ENCODE measurements at regions not wholly inside any gene's neighbourhood (a gene's known extent, or its start where the extent isn't known, plus 50 kb on each side); places are given as distances from the start of the nearest gene placed in this dataset.
A peak's percentile ranks its signal among the peaks of the same experiment; 100 is the strongest.

DNA sequence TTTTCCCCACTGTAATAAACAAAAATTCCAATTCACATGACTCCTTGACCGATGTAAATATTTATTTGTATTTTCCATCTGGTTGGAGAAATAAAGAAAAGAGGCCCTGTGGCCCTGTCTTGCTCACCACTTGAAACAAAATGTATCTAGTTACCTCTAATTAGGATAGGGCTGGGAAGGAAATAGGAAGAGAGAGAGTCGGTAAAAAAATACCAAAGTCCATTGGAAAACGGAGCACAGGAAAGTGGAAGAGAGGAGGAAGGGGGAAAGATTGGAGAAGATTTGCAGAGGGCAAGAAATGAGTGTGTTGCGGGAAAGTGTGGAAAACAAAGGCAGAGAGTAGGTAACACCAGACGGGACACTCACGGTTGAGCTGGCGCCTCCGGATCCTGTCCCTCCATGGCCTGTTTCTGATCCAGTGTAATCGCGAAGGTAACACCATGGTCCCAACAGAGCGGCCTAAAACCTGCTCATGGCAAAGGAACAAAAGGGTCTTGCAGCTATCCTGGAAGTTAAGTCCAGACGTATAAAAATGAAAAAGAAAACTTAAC, 105.8 kb upstream of the RIPOR2 start:
- DNase-seq, result no peak

DNA sequence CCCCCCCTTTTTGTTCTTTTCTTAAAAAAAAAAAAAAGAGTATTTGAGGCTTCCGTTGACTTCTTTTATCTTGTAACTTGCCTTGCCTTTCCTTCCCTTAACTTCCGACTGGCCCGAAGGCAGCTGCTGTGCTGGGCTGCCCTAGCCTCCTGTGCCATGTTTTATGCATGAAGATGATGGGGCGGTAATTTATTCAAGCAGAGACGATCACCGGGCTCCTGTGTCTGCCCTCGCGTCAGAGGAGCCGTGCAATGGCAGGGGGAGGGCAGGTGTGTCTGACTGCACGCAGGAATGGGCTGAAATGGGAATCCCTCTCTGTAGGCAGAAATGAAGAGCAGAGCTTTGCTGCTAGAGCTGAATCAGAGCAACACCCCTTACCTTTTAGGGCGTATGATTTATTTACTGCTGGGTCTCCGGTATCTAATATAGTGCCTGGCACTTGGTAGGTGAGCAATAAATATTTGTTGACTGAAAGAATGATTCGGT, 106.3 kb upstream of the RIPOR2 start:
- DNase-seq, result no peak

DNA sequence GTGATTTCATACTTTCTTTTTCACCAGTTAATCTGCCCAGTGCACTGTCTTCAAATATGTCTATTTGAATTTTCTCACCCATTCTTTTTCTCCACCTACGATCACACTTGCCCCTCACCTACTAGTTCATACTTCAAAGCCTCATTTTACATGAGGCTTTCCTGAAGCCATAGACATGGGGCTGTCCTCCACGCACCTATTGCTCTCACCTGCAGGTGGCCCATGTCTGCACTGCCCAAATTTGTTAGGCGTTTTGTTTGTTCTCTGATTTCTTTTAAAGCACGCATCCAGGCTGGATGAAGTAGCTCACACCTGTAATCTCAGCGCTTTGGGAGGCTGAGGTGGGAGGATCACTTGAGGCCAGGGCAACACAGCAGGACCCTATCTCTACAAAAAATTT, 106.8 kb upstream of the RIPOR2 start:
- DNase-seq, result no peak

DNA sequence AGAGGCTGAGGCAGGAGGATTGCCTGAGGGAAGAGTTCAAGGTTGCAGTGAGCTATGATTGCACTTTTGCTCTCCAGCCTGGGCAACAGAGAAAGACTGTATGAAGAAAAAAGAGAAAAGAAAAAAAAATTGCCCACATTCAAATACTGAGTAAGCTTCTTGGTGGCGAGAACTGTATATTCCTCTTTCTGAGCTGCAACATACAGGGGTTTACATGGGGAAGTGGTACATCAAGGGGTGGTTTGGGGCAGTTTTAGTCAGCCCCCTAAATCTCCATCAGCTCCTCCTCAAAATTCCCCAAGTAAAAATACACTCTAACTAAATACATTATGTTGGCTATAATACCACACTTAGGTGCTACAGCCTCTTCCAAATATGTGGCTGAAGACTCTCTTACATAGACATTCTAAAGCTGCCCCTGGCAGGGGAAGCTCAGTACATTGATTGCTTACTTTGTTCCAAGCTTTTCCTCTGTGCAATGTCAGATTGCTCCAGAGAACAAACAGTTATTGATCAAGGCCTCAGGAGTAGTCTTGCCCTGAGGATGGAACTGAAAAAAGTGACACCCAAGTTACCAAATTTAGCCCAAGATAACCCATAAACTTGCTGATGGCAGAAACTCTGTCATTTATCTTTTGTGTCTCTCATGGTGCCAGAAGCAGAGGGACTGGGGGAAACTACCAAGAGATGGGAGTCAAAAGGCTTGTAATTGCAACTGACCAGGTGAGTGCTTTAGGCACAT, 107.4 kb upstream of the RIPOR2 start:
- peak; percentile 62 for DNase-seq

DNA sequence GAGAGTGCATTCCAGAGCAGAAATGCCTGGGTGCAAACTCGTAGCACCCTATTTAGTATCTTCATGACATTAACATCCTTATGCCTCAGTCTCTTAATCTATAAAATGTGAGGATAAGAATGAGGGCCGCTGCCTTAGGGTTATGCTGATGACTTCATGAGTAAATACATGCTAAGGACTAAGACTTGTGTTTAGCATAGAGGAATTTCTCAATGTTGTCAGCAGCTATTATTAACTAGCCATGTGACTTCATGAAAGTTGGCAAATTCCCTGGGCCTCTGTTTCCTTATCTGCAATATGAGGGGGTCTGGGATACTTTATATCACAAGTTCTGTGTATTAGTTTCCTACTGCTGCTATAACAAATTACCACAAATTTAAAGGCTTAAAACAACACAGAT, 108.1 kb upstream of the RIPOR2 start:
- DNase-seq, result no peak

DNA sequence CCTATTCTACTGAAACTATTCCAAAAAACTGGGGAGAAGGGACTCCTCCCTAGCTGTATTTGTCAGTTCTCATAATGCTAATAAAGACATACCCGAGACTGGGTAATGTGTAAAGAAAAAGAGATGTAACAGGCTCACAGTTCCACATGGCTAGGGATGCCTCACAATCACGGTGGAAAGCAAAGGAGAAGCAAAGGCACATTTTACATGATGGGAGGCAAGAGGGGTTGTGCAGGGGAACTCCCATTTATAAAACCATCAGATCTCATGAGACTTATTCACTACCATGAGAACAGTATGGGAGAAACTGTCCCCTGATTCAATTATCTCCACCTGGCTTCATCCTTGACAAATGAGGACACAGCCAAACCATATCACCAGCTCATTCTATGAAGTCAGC, 111.2 kb upstream of the RIPOR2 start:
- no peak for DNase-seq

DNA sequence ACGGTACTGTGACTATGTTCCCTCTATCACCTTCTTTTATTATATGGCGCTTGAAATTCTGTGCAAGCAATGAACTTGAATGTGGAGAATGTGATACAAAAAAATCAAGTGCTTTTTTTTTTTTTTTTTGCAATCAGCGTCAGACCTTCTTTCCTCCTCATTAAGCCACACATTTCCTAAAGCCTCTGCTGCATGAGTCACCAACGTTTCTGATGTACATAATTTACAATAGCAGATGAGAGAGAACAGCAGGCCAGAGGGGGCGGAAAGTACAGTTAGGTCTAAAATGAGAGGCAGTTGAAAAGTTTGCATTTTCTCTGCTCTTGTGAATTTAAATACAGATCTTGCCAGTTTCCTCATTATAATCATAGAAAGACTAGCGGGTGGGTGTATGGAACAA, 114.6 kb upstream of the RIPOR2 start:
- DNase-seq, result peak; percentile 97

DNA sequence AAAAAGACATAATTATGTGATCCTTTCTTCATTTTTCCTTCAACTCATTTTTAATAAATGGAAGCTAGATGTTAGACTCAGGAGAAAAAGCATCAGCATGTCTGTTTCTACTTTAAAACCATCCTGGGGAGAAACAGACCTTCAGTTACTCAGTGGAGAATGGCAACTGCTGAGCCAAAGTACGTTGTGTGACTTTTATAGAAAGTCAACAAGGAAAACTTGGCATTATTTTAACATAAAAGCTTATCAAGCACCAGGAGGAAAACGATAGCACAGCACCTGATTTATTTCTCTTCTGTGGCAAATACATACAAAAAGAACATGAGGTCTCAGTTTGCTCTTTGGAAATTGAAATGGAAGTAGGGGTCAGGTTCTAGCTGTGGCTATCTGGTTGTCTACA, 115.3 kb upstream of the RIPOR2 start:
- no peak for DNase-seq

DNA sequence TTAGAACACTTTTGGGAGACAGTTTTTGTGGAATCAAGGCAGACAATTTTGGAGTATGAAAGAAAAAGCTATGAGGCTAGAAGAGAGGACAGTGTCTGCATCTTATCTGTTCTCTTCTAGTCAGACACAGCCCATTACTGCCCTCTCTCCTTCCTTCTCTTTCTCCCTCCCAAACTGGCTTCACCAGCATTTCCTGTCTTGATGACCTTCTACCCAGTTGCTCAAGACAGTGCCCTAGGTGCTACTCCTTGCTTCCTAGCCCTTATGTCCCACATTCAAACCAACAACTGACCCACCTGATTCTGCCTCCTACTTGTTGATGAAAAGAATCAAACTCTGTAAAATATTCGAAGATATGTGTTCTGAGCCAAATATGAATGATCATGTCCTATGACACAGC, 116.4 kb upstream of the RIPOR2 start:
- DNase-seq, result peak; percentile 40

DNA sequence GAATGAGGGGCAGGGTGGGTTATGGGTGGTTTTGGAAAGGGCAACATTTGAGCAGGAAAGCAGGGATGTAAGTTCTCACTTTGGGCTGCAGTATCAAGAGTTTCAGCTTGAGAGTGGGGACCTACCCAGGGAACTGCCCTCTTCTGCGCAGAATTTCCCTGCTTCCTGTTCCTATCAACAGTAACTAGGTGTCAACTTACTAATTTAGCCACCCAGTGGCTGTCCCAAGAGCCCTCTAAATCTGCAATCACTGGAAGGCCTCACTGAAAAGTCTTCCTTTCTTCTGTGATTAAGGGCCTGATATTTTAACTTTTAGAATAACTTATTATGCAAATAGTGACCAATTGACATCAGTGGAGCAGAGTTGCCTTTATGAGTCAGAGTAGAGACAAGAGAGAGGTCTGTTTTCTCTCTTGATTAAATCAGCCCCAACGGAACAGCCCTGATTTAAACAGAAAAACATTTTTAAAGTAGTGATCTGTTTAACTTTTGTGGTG, 118.2 kb upstream of the RIPOR2 start:
- DNase-seq, result no peak

DNA sequence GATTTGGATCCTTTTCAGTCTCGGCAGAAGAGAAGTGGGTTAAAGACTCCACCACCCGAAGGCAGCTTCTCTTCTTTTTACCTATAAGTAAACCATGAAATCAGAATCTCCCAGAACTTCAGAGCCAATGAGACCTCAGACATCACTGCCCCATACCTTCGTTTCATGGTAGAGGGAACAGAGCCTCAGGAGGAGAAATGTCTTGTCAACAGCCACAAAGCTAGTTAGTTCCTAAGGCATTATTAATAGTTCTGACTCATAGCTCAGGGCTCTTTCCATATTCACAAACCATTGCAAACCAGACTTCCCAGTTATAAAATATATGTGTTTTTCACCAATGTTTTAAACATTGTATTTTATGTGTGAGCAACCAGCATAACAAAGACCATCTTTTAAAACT, 118.7 kb upstream of the RIPOR2 start:
- peak; percentile 42 for DNase-seq

DNA sequence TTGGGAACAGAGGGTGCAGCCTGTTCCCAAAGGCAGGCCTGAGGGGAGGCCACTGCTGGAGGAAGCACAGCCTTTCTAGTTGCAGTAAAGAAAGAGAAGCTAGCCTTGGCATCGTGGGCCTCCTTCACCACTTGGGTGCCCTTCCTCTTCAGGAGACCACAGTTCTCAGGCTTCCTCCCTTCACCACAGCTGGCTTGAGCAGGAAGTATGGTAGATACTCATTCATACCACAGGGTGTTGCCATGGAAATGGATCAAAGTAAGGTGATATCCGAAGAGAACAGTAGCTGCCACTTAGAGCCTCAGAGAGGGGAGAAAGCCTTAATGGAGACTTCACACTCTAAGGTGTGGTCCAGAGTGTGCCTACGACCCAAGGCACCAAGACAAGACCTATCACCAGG, 120.4 kb upstream of the RIPOR2 start:
- peak; percentile 96 for DNase-seq

DNA sequence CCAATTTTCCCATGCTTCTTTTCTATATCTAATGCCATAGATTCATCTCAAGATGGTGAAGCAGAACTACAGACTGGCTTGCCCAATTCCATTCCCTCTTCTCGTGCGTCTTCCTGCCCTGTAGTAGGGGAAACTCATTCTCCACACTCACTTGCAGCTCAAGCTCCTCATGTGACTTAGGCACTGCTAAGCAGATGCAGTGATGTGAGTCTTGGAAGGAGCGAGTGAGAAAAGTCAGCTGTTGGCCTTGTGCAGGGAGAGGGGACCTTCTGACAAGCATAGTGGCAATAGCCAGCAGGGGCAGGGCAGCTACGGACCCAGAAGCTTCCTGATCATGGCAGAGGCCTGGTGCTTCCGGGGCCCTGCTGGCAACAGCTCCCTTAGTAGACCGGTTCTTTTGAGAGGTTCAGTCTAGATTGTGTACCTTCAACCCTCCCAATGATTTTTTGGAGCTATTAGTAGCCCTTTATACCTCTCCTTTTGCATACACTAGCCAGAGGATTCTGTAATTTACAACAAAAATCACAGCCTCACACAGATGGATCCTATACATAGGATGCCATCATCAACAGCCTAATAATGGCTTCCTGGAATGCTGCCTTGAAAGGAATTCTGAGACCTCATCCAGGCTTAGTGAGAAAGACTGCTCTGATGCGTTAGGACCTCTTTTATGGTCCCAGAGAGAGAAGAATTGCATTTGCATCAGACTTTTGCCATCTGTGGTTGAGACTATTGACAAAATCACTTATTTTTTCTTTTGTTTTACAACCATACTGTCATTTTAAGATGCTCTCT, 121.5 kb upstream of the RIPOR2 start:
- DNase-seq, result no peak

DNA sequence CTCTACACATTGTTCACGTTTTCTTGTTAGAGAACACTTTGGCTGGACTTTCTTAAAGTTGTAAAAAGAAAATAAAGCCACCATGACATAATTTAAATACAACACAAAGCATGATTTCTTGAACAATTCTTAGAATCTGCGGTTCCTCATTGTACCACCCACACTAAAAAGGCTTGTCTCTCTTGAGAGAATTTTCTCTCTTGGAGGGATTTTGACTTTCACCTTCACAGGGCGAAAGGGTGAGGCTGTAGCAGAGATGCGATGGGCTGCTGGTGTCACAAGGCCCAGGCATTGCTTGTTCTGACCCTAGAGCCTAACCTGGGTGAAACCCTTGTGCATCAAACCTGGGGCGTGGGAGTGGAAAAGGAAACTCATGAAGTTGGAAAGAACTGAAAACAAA, 122.7 kb upstream of the RIPOR2 start:
- no peak for DNase-seq

DNA sequence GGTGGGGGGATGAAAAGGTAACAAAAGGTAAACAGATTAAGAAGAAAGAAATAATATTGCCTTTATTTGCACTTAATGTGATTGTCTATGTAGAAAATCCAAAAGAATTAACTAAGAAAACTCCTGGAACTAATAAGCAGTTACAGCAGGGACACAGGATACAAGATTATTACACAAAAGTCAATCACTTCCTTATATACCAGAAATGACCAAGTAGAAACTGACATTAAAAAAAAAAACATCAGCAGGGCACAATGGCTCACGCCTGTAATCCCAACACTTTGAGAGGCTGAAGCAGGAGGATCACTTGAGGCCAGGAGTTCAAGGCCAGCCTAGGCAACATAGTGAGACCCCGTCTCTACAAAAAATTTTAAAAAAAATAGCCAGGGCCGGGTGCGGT, 123.2 kb upstream of the RIPOR2 start:
- peak; percentile 41 for DNase-seq

DNA sequence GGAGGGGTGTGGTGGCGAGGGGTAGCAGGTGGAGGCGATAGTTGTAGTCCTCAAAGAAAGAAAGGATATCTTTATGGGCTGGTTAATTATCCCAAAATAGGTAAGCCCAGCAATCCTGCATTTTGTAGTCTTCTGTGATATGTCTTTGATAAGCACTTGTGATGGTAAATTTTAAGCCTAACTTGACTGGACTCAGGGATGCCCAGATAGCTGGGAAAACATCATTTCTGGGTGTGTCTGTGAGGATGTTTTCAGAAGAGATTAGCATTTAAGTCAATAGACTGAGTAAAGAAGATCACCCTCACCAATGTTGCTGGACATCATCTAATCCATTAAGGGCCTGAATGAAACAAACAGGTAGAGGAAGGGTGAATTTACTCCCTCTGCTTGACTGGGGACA, 124.8 kb upstream of the RIPOR2 start:
- DNase-seq, result no peak

DNA sequence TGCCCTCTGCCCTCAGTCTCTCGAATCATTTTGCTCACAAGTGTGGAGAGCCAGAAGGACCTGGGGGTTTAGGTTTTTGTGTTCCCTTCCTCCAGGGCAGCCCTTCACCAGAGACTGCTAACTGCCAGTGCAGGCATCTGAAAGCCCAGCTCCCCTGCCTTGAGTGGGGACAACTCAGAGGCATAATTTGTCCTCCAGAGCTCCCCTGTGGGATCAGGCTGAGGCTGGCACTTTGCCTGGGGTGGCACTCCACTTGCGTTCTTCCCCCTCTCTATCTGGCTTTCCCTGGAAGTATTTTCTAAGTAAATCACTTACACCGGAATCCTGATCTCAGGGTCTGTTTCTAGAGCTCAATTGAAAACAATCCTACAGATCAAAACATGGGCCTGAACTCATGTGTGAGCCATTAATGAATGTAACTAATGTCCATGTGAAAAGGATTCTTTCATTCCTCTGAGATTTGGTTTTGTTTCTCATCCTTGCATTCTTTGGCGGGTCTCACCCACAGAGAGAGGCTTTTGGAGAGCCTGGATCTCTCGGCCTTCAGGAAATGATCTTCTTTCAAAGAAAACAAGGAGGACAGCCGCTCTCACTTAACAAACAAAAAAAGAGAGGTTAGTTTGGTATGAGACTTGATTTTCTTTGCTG, 125.7 kb upstream of the RIPOR2 start:
- DNase-seq, result no peak

DNA sequence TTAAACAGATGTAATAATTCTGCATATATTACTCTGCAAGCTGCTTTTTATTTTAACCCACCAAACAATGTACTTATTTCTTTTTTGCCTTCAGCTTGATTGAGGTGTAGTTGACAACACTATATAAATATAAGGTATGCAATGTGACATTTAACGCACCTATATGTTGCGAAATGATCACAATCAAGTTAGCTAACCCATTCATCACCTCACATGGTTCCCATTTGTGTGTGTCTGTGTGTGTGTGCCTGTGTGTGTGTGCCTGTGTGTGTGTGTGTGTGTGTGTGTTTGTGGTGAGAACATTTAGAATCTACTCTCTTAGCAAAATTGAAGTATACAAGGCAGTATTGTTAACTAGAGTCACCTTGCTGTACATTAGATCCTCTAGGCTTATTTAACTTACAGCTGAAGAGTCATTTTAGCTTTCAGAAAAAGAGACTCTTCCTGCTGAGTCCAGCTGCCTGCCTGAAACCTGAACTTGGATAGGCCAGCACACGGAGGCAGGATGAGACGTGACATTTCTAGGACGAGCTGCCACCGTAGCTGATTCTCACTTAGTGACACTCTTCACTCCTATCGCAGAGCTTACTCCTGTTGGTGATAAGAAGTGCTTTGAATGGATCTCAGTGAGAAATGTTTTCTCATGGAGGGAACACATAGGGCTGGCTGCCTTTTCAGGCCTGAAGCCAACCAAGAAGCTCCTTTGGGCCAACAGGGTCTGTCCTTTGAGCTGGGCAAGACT, 126.5 kb upstream of the RIPOR2 start:
- DNase-seq, result no peak

DNA sequence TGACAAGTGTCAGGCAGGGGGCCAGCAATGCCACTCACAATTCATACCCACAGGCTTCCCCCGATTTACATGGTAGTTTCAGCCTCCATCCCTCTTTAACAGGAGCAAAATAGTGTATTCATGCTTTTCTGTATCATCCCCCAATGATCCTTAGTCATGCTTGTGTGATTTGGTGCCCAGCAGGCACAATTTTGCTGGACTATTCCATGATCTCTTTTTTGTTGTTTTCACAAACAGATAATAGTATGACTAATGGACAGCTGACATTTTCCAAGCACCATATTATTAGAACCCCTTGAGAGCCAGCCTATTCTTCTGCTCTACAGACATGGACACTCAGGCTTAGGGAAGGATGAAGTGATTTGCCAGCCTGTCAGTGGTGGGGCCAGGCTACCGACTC, 128.2 kb upstream of the RIPOR2 start:
- DNase-seq, result no peak

DNA sequence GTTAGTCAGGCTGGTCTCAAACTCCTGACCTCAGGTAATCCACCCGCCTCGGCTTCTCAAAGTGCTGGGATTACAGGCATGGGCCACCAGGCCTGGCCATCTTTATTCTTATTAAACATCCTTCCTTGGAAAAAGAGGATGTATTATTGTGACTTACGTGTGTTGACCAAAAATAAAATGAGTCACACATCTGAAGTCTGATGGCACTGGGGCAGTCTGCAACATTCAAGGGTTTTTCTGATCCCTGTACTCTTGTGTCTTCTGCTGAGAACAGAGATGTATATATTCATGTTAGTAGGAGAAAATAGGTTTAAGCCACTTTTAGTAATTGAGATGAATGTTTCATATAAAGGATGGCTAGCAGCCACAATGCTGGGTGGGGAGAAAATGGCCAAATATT, 129.9 kb upstream of the RIPOR2 start:
- DNase-seq, result peak; percentile 19

DNA sequence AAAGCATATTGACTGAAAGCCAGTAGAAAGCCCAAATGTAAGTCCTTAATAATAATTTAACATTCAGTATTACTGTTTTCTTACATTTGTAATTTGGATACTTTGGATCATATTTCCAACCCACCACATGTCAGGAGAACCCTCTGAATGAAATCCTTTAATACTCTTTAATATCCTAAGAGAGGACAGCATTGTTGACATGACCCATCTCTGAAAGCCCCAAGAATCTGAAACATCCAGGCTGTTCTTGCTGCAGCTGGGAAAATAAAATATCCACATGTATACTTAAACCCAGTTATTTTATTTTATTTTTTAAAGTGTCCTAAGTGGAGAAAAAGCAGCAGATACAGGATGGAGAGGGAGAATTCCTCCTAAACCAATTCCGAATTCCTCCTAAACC, 130.8 kb upstream of the RIPOR2 start:
- no peak for DNase-seq

DNA sequence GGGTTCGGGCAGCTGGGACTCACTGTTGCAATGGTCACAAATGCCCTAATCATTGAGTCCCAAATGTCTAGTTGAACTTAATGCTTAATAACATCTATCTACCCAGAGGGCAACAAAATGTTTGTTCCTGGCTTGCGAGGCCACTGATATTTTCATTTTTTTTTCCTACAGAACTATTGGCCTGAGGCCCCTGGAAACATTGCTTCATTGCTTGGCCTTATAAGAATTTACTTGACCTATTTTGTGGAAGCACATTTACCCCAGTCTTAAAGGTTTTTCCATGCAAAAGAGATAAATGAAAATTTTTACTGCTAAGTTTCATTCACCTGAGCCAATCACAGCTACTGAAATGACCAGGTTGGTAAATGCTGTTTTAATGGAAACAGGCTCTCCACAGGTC, 133.1 kb upstream of the RIPOR2 start:
- DNase-seq, result no peak

All from MV-4-11 (cell line).